Keratinocyte (primary cell): ENCODE measurements at regions not wholly inside any gene's neighbourhood (a gene's known extent, or its start where the extent isn't known, plus 50 kb on each side); places are given as distances from the start of the nearest gene placed in this dataset.

Source experiments
- DNase-seq: peaks from one replicate; pipeline ENCODE4 v3.0.0-alpha.2; 2011; ENCODE audit warnings: low read depth, missing footprints, low spot score
- FAIRE-seq: peaks from 2 replicates; lab custom pipeline; 2011; peaks lifted over from hg19 to GRCh38; lab: Jason Lieb, UNC
- H2AFZ ChIP-seq: 2 replicates; pipeline ENCODE4 v1.6.0; 2012; ENCODE audit warnings: low read length, control low read depth, inconsistent platforms; ENCODE audit not compliant: control insufficient read depth
- H3K27ac ChIP-seq: 2 replicates; pipeline ENCODE4 v1.5.1; 2011; ENCODE audit warnings: low read length; ENCODE audit not compliant: control insufficient read depth, insufficient read depth
- H3K27me3 ChIP-seq: 3 replicates; pipeline ENCODE4 v1.6.0; 2011; ENCODE audit warnings: low read length; ENCODE audit not compliant: control insufficient read depth, insufficient read depth; ENCODE audit errors: extremely low read depth
- H3K36me3 ChIP-seq, 2 experiments: 2 replicates in 1 of 2; 3 replicates in 1 of 2; pipeline ENCODE4 v1.5.1; 2011; ENCODE audit warnings: low read length in 2 of 2, mild to moderate bottlenecking in 1 of 2; ENCODE audit not compliant: control insufficient read depth in 2 of 2, insufficient read depth in 2 of 2; ENCODE audit errors: extremely low read depth in 1 of 2
- H3K4me1 ChIP-seq: 3 replicates; pipeline ENCODE4 v1.5.1; 2011; ENCODE audit warnings: low read length; ENCODE audit not compliant: control insufficient read depth, insufficient read depth; ENCODE audit errors: extremely low read depth
- H3K4me2 ChIP-seq: 3 replicates; pipeline ENCODE4 v1.6.0; 2011; ENCODE audit warnings: low read depth, low read length; ENCODE audit not compliant: control insufficient read depth, insufficient read depth; ENCODE audit errors: extremely low read depth
- H3K4me3 ChIP-seq, 3 experiments: fragments of 200-600 bp in 1 of 3; sonication (generic) in 1 of 3; 2 replicates in 2 of 3; 3 replicates in 1 of 3; pipeline ENCODE4 v1.5.1; 2011 to 2016; ENCODE audit warnings: low read length in 3 of 3, mild to moderate bottlenecking in 3 of 3, control low read depth in 2 of 3, inconsistent platforms in 1 of 3, low read depth in 1 of 3, mixed read lengths in 1 of 3, mixed run types in 1 of 3, moderate library complexity in 1 of 3; ENCODE audit not compliant: control insufficient read depth in 2 of 3, insufficient read depth in 2 of 3; ENCODE audit errors: extremely low read depth in 1 of 3
- H3K79me2 ChIP-seq: 2 replicates; pipeline ENCODE4 v1.6.0; 2012; ENCODE audit warnings: low read length; ENCODE audit not compliant: control insufficient read depth, insufficient read depth
- H3K9ac ChIP-seq: 3 replicates; pipeline ENCODE4 v1.6.0; 2011; ENCODE audit warnings: low read length; ENCODE audit not compliant: control insufficient read depth, insufficient read depth; ENCODE audit errors: extremely low read depth
- H3K9me1 ChIP-seq: 3 replicates; pipeline ENCODE4 v1.6.0; 2011; ENCODE audit warnings: low read length; ENCODE audit not compliant: control insufficient read depth, insufficient read depth; ENCODE audit errors: extremely low read depth
- H3K9me3 ChIP-seq: 2 replicates; pipeline ENCODE4 v1.5.1; 2012; ENCODE audit warnings: low read depth, low read length; ENCODE audit not compliant: control insufficient read depth
- H4K20me1 ChIP-seq: 3 replicates; pipeline ENCODE4 v1.6.0; 2011; ENCODE audit warnings: low read length; ENCODE audit not compliant: control insufficient read depth, insufficient read depth; ENCODE audit errors: extremely low read depth
- CTCF ChIP-seq, 3 experiments: IDR thresholded peaks in 1 of 3; conservative IDR thresholded peaks in 1 of 3; optimal IDR thresholded peaks in 1 of 3; 2 replicates in 2 of 3; 3 replicates in 1 of 3; pipeline versions ENCODE3 to v1.5.1; 2011; ENCODE audit warnings: low read length in 3 of 3, mild to moderate bottlenecking in 3 of 3, moderate library complexity in 2 of 3, control low read depth in 1 of 3, inconsistent platforms in 1 of 3; ENCODE audit not compliant: insufficient read depth in 2 of 3; ENCODE audit errors: extremely low read depth in 1 of 3
- EZH2 ChIP-seq: IDR thresholded peaks from one replicate; pipeline ENCODE4 v1.6.1; 2012; ENCODE audit warnings: inconsistent platforms, mild to moderate bottlenecking, low read length, moderate library complexity
- dilution Hi-C: fragments of 300-500 bp; cut with MboI; formaldehyde crosslinking; loops from one replicate; pipeline ENCODE4 v1.7.0; 2020; ENCODE audit warnings: low sequenced_read_pairs; ENCODE audit not compliant: extremely low pct_ligation_motif_present

GRCh38 chr16:75983741-75984381 is 257.6 kb upstream of the CPHXL start:
- no peaks in the 10 kb centered on the region for H3K9me1 ChIP-seq
- FAIRE-seq (no peak), DNase-seq (no peak)
- no peaks in the 10 kb centered on the region for H3K36me3 ChIP-seq
- no peaks in the 10 kb centered on the region for H4K20me1 ChIP-seq
- no peak overlapping the region for H3K4me2 ChIP-seq
- TF ChIP-seq EZH2: no peak
- no peak for TF ChIP-seq CTCF (optimal IDR thresholded peaks at IDR 0.05 in 1 of 3, IDR thresholded peaks at IDR 0.05 in 1 of 3, conservative IDR thresholded peaks at IDR 0.05 in 1 of 3; ENCODE audit: extremely low read depth in 1 of 3, insufficient read depth in 2 of 3, low read length in 3 of 3)
- dilution Hi-C loops: no loop called here
- H3K9ac ChIP-seq: no peak overlapping the region
- H3K4me1 ChIP-seq: no peaks in the 10 kb centered on the region
- no peaks in the 10 kb centered on the region for H3K79me2 ChIP-seq
- no peak overlapping the region for H3K4me3 ChIP-seq
- no peaks in the 10 kb centered on the region for H3K9me3 ChIP-seq
- no peak overlapping the region for H2AFZ ChIP-seq
- H3K27ac ChIP-seq: no peak overlapping the region
- H3K27me3 ChIP-seq: no peaks in the 10 kb centered on the region

GRCh38 chr16:75987323-75987722 is 261.0 kb upstream of the CPHXL start:
- H3K79me2 ChIP-seq: no peaks in the 10 kb centered on the region
- no peaks in the 10 kb centered on the region for H4K20me1 ChIP-seq
- dilution Hi-C loops: no loop called here
- no peak for DNase-seq
- no peaks in the 10 kb centered on the region for H3K36me3 ChIP-seq
- no peaks in the 10 kb centered on the region for H3K4me1 ChIP-seq
- no peak overlapping the region for H3K4me2 ChIP-seq
- H3K27ac ChIP-seq: no peak overlapping the region
- no peaks in the 10 kb centered on the region for H3K9me1 ChIP-seq
- no peak overlapping the region for H2AFZ ChIP-seq
- no peak for FAIRE-seq
- no peak overlapping the region for H3K9ac ChIP-seq
- no peaks in the 10 kb centered on the region for H3K27me3 ChIP-seq
- no peak overlapping the region for H3K4me3 ChIP-seq
- TF ChIP-seq CTCF (optimal IDR thresholded peaks at IDR 0.05 in 1 of 3, IDR thresholded peaks at IDR 0.05 in 1 of 3, conservative IDR thresholded peaks at IDR 0.05 in 1 of 3; ENCODE audit: extremely low read depth in 1 of 3, insufficient read depth in 2 of 3, low read length in 3 of 3): no peak
- no peak for TF ChIP-seq EZH2
- no peaks in the 10 kb centered on the region for H3K9me3 ChIP-seq
